ENCODE measurements at regions not wholly inside any gene's neighbourhood (a gene's known extent, or its start where the extent isn't known, plus 50 kb on each side); places are given as distances from the start of the nearest gene placed in this dataset.

DNA sequence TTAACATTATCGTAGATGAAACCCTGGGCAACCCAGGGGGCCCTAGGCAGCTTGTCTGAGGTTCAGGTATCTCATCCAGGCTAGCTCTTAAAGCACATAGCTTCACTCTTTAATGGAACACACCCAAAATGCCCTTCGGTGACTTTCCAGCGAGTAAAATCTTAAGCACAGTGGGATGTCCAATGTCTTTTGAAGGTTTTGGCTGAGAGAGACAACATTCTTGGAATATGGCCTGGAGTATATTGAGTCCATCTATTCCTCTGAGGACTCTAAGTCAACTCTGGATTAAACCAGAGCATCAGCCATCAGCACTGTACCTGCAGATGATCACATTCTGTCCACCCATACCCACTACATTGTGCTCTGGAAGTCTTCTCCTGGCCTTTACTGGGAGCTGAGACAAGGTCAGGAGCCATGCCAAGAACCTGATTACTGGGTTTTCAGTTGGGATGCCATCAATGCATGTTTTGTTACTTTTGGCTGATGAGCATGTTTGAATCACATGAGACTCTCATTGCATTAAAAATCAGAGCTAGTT, 63.4 kb upstream of the CDH11 start:
- H3K27ac Mint-ChIP-seq: no peak overlapping the region
- TF ChIP-seq NR2C2 (CRISPR knock-in tag; IDR thresholded peaks at IDR 0.05): no peak
- ATAC-seq: no peak
- CTCF ChIA-PET: no interaction called here
- no peak for DNase-seq (ENCODE audit: low spot score)
- H3K36me3 Mint-ChIP-seq: no peaks in the 10 kb centered on the region
- POLR2A ChIA-PET: no interaction called here
- H3K27me3 Mint-ChIP-seq (ENCODE audit: low read depth): no peaks in the 10 kb centered on the region
- H3K4me3 Mint-ChIP-seq: no peak overlapping the region
- peaks cover 4% of the 10 kb centered on the region; the same call in 1 of the 2 replicates for H3K4me1 Mint-ChIP-seq
- H3K9me3 Mint-ChIP-seq: 0 out of 2 replicates have a peak, but pooled peaks cover 3% of the 10 kb centered on the region

DNA sequence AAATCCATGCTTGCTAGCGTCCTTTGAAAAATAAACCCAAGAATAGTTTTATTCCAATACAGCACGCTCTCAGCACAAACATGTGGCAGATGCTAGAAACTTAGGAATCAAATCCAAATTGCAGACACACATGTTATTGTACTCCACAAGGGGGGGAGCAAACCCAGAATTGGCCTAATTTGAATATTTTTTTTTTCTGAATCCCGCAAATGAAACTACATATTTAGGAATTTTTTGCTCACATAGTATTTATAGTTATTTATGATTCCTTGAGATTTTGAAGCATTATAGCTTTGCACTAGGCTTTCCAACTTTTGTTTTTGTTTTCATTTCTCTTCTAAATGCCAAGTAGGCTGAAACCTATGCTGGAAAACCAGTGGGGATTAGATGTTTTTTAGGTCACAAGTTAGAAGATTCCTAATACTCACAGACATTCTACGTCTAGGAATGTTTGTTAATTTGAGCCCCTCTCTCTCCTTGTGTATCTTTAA, 59.3 kb upstream of the CDH11 start:
- ATAC-seq (no peak), DNase-seq (ENCODE audit: low spot score) (no peak)
- no peak for TF ChIP-seq ZNF121 (CRISPR knock-in tag; IDR thresholded peaks at IDR 0.05)
- TF ChIP-seq, protein P1, sequence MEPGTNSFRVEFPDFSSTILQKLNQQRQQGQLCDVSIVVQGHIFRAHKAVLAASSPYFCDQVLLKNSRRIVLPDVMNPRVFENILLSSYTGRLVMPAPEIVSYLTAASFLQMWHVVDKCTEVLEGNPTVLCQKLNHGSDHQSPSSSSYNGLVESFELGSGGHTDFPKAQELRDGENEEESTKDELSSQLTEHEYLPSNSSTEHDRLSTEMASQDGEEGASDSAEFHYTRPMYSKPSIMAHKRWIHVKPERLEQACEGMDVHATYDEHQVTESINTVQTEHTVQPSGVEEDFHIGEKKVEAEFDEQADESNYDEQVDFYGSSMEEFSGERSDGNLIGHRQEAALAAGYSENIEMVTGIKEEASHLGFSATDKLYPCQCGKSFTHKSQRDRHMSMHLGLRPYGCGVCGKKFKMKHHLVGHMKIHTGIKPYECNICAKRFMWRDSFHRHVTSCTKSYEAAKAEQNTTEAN (CRISPR knock-in tag; IDR thresholded peaks at IDR 0.05): no peak
- CTCF ChIA-PET: no interaction called here
- Mint-ChIP-seq H3K27ac (no peak overlapping the region), H3K36me3 (no peaks in the 10 kb centered on the region), H3K27me3 (ENCODE audit: low read depth) (peaks cover 3% of the 10 kb centered on the region), H3K9me3 (no peaks in the 10 kb centered on the region), H3K4me1 (no peaks in the 10 kb centered on the region), H3K4me3 (no peak overlapping the region)
- POLR2A ChIA-PET: interaction anchor here (0.5 kb wide), 1 partner anchor 66 kb away, joined by 3 read pairs; no protein-coding TSS in a partner anchor

DNA sequence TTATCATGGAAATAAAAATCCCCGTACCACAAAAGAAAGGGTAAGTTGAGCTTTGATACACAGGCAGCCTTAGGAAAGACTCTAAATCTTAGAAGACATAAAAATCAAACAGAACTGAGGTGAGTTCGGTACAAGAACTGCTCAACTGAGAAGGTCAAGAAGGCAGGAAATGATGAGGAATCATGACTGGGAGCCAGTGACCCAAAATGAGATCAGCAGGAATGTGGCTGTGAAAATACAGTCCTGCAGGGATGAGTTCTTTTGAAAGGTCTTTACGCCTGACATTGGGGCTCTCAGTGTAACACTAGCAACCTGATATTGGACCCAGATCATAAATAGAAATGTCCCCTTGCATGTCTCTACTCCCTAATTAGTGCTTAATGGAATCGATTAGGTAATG, 56.3 kb upstream of the CDH11 start:
- POLR2A ChIA-PET: no interaction called here
- Mint-ChIP-seq H3K27me3 (ENCODE audit: low read depth) (peaks cover 6% of the 10 kb centered on the region), H3K4me1 (no peaks in the 10 kb centered on the region), H3K4me3 (no peak overlapping the region), H3K36me3 (no peaks in the 10 kb centered on the region), H3K27ac (no peak overlapping the region), H3K9me3 (no peaks in the 10 kb centered on the region)
- CTCF ChIA-PET: no interaction called here
- DNase-seq (ENCODE audit: low spot score): no peak
- no peak for ATAC-seq
- TF ChIP-seq OVOL2 (CRISPR knock-in tag; IDR thresholded peaks at IDR 0.05; ENCODE audit: borderline replicate concordance): no peak
- TF ChIP-seq, protein P2, sequence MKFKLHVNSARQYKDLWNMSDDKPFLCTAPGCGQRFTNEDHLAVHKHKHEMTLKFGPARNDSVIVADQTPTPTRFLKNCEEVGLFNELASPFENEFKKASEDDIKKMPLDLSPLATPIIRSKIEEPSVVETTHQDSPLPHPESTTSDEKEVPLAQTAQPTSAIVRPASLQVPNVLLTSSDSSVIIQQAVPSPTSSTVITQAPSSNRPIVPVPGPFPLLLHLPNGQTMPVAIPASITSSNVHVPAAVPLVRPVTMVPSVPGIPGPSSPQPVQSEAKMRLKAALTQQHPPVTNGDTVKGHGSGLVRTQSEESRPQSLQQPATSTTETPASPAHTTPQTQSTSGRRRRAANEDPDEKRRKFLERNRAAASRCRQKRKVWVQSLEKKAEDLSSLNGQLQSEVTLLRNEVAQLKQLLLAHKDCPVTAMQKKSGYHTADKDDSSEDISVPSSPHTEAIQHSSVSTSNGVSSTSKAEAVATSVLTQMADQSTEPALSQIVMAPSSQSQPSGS (CRISPR knock-in tag; IDR thresholded peaks at IDR 0.05; ENCODE audit: borderline replicate concordance, low read depth): no peak
- TF ChIP-seq ZNF263 (CRISPR knock-in tag; IDR thresholded peaks at IDR 0.05; ENCODE audit: low read depth): no peak
- TF ChIP-seq, protein P3, sequence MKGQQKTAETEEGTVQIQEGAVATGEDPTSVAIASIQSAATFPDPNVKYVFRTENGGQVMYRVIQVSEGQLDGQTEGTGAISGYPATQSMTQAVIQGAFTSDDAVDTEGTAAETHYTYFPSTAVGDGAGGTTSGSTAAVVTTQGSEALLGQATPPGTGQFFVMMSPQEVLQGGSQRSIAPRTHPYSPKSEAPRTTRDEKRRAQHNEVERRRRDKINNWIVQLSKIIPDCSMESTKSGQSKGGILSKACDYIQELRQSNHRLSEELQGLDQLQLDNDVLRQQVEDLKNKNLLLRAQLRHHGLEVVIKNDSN (CRISPR knock-in tag; IDR thresholded peaks at IDR 0.05): no peak
- TF ChIP-seq, protein P4, sequence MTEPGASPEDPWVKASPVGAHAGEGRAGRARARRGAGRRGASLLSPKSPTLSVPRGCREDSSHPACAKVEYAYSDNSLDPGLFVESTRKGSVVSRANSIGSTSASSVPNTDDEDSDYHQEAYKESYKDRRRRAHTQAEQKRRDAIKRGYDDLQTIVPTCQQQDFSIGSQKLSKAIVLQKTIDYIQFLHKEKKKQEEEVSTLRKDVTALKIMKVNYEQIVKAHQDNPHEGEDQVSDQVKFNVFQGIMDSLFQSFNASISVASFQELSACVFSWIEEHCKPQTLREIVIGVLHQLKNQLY (CRISPR knock-in tag; IDR thresholded peaks at IDR 0.05): no peak
- TF ChIP-seq, protein P5, sequence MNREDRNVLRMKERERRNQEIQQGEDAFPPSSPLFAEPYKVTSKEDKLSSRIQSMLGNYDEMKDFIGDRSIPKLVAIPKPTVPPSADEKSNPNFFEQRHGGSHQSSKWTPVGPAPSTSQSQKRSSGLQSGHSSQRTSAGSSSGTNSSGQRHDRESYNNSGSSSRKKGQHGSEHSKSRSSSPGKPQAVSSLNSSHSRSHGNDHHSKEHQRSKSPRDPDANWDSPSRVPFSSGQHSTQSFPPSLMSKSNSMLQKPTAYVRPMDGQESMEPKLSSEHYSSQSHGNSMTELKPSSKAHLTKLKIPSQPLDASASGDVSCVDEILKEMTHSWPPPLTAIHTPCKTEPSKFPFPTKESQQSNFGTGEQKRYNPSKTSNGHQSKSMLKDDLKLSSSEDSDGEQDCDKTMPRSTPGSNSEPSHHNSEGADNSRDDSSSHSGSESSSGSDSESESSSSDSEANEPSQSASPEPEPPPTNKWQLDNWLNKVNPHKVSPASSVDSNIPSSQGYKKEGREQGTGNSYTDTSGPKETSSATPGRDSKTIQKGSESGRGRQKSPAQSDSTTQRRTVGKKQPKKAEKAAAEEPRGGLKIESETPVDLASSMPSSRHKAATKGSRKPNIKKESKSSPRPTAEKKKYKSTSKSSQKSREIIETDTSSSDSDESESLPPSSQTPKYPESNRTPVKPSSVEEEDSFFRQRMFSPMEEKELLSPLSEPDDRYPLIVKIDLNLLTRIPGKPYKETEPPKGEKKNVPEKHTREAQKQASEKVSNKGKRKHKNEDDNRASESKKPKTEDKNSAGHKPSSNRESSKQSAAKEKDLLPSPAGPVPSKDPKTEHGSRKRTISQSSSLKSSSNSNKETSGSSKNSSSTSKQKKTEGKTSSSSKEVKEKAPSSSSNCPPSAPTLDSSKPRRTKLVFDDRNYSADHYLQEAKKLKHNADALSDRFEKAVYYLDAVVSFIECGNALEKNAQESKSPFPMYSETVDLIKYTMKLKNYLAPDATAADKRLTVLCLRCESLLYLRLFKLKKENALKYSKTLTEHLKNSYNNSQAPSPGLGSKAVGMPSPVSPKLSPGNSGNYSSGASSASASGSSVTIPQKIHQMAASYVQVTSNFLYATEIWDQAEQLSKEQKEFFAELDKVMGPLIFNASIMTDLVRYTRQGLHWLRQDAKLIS (CRISPR knock-in tag; IDR thresholded peaks at IDR 0.05; ENCODE audit: borderline replicate concordance): no peak
- TF ChIP-seq, protein P6, sequence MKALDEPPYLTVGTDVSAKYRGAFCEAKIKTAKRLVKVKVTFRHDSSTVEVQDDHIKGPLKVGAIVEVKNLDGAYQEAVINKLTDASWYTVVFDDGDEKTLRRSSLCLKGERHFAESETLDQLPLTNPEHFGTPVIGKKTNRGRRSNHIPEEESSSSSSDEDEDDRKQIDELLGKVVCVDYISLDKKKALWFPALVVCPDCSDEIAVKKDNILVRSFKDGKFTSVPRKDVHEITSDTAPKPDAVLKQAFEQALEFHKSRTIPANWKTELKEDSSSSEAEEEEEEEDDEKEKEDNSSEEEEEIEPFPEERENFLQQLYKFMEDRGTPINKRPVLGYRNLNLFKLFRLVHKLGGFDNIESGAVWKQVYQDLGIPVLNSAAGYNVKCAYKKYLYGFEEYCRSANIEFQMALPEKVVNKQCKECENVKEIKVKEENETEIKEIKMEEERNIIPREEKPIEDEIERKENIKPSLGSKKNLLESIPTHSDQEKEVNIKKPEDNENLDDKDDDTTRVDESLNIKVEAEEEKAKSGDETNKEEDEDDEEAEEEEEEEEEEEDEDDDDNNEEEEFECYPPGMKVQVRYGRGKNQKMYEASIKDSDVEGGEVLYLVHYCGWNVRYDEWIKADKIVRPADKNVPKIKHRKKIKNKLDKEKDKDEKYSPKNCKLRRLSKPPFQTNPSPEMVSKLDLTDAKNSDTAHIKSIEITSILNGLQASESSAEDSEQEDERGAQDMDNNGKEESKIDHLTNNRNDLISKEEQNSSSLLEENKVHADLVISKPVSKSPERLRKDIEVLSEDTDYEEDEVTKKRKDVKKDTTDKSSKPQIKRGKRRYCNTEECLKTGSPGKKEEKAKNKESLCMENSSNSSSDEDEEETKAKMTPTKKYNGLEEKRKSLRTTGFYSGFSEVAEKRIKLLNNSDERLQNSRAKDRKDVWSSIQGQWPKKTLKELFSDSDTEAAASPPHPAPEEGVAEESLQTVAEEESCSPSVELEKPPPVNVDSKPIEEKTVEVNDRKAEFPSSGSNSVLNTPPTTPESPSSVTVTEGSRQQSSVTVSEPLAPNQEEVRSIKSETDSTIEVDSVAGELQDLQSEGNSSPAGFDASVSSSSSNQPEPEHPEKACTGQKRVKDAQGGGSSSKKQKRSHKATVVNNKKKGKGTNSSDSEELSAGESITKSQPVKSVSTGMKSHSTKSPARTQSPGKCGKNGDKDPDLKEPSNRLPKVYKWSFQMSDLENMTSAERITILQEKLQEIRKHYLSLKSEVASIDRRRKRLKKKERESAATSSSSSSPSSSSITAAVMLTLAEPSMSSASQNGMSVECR (CRISPR knock-in tag; IDR thresholded peaks at IDR 0.05; ENCODE audit: borderline replicate concordance): no peak
- TF ChIP-seq, protein P7, sequence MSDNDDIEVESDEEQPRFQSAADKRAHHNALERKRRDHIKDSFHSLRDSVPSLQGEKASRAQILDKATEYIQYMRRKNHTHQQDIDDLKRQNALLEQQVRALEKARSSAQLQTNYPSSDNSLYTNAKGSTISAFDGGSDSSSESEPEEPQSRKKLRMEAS (CRISPR knock-in tag; IDR thresholded peaks at IDR 0.05): no peak
- TF ChIP-seq, protein P8, sequence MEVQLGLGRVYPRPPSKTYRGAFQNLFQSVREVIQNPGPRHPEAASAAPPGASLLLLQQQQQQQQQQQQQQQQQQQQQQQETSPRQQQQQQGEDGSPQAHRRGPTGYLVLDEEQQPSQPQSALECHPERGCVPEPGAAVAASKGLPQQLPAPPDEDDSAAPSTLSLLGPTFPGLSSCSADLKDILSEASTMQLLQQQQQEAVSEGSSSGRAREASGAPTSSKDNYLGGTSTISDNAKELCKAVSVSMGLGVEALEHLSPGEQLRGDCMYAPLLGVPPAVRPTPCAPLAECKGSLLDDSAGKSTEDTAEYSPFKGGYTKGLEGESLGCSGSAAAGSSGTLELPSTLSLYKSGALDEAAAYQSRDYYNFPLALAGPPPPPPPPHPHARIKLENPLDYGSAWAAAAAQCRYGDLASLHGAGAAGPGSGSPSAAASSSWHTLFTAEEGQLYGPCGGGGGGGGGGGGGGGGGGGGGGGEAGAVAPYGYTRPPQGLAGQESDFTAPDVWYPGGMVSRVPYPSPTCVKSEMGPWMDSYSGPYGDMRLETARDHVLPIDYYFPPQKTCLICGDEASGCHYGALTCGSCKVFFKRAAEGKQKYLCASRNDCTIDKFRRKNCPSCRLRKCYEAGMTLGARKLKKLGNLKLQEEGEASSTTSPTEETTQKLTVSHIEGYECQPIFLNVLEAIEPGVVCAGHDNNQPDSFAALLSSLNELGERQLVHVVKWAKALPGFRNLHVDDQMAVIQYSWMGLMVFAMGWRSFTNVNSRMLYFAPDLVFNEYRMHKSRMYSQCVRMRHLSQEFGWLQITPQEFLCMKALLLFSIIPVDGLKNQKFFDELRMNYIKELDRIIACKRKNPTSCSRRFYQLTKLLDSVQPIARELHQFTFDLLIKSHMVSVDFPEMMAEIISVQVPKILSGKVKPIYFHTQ (CRISPR knock-in tag; IDR thresholded peaks at IDR 0.05): no peak

All from WTC11 (cell line).